ENCODE measurements at regions not wholly inside any gene's neighbourhood (a gene's known extent, or its start where the extent isn't known, plus 50 kb on each side); places are given as distances from the start of the nearest gene placed in this dataset.

- TF ChIP-seq EZH2 (IDR thresholded peaks at IDR 0.05; ENCODE audit: borderline replicate concordance, low read depth, low read length) (no peak), SIN3A (IDR thresholded peaks at IDR 0.05; ENCODE audit: borderline replicate concordance in 2 of 2, control insufficient read depth in 1 of 2, low read depth in 2 of 2, low read length in 2 of 2) (no peak)
These were observed 128.4 kb upstream of the MPHOSPH6 start for GRCh38 chr16:82298472-82298871.

Data from K562 (cell line).